ENCODE measurements at regions not wholly inside any gene's neighbourhood (a gene's known extent, or its start where the extent isn't known, plus 50 kb on each side); places are given as distances from the start of the nearest gene placed in this dataset.
"Not testable (repeated sequence)": the region's sequence is repeated elsewhere in the genome, so short reads cannot be mapped to it uniquely, and the experiment has no call there.

GRCh38 chrX:131199091-131199490 lies 90.0 kb downstream of the IGSF1 start:
- Mint-ChIP-seq H3K36me3 (ENCODE audit: low read depth) (no peaks in the 10 kb centered on the region), H3K27ac (ENCODE audit: unreplicated experiment) (no peak overlapping the region), H3K27me3 (ENCODE audit: low read depth) (no peaks in the 10 kb centered on the region), H3K9me3 (no peaks in the 10 kb centered on the region), H3K4me3 (no peak overlapping the region), H3K4me1 (peaks cover 12% of the 10 kb centered on the region)
- DNase-seq (ENCODE audit: low read depth, low spot score): no peak
- TF ChIP-seq CTCF (conservative IDR thresholded peaks at IDR 0.05): no peak

GRCh38 chrX:131187206-131187605 lies 101.9 kb downstream of the IGSF1 start:
- H3K4me1 Mint-ChIP-seq: no peaks in the 10 kb centered on the region
- DNase-seq (ENCODE audit: low read depth, low spot score): no peak
- H3K9me3 Mint-ChIP-seq: peaks cover 2% of the 10 kb centered on the region
- H3K36me3 Mint-ChIP-seq (ENCODE audit: low read depth): no peaks in the 10 kb centered on the region
- no peak for TF ChIP-seq CTCF (conservative IDR thresholded peaks at IDR 0.05)
- H3K27ac Mint-ChIP-seq (ENCODE audit: unreplicated experiment): no peak overlapping the region
- H3K4me3 Mint-ChIP-seq: no peak overlapping the region
- no peaks in the 10 kb centered on the region for H3K27me3 Mint-ChIP-seq (ENCODE audit: low read depth)

- no peaks in the 10 kb centered on the region for H3K36me3 Mint-ChIP-seq (ENCODE audit: low read depth)
- no peaks in the 10 kb centered on the region for H3K9me3 Mint-ChIP-seq
- DNase-seq (ENCODE audit: low read depth, low spot score): no peak
- no peak for TF ChIP-seq CTCF (conservative IDR thresholded peaks at IDR 0.05)
- peaks cover 18% of the 10 kb centered on the region for H3K27me3 Mint-ChIP-seq (ENCODE audit: low read depth)
- no peak overlapping the region for H3K27ac Mint-ChIP-seq (ENCODE audit: unreplicated experiment)
- H3K4me3 Mint-ChIP-seq: no peak overlapping the region
- no peaks in the 10 kb centered on the region for H3K4me1 Mint-ChIP-seq
Observed at GRCh38 chrX:131170148-131170547, 112.0 kb downstream of the ARHGAP36 start.

- not testable (repeated sequence) for H3K4me1 Mint-ChIP-seq; H3K36me3 Mint-ChIP-seq (ENCODE audit: low read depth); H3K27ac Mint-ChIP-seq (ENCODE audit: unreplicated experiment); DNase-seq (ENCODE audit: low read depth, low spot score); H3K4me3 Mint-ChIP-seq
- Mint-ChIP-seq H3K9me3 (peaks cover 13% of the 10 kb centered on the region), H3K27me3 (ENCODE audit: low read depth) (peaks cover 36% of the 10 kb centered on the region)
Observed at GRCh38 chrX:131163645-131164044, 105.5 kb downstream of the ARHGAP36 start.

- peak; percentile 5 for DNase-seq (ENCODE audit: low read depth, low spot score)
- Mint-ChIP-seq H3K4me3 (peak overlapping the region; percentile 83), H3K27ac (ENCODE audit: unreplicated experiment) (peak overlapping the region; percentile 12), H3K9me3 (peaks cover 13% of the 10 kb centered on the region), H3K27me3 (ENCODE audit: low read depth) (peaks cover 31% of the 10 kb centered on the region)
- not testable (repeated sequence) for H3K36me3 Mint-ChIP-seq (ENCODE audit: low read depth); H3K4me1 Mint-ChIP-seq
Observed at GRCh38 chrX:131157656-131158055, 99.5 kb downstream of the ARHGAP36 start.

- Mint-ChIP-seq H3K27ac (ENCODE audit: unreplicated experiment) (no peak overlapping the region), H3K36me3 (ENCODE audit: low read depth) (no peaks in the 10 kb centered on the region), H3K4me3 (no peak overlapping the region), H3K4me1 (no peaks in the 10 kb centered on the region), H3K27me3 (ENCODE audit: low read depth) (peaks cover 59% of the 10 kb centered on the region), H3K9me3 (peaks cover 5% of the 10 kb centered on the region)
- no peak for TF ChIP-seq CTCF (conservative IDR thresholded peaks at IDR 0.05)
- DNase-seq (ENCODE audit: low read depth, low spot score): no peak
Observed at GRCh38 chrX:131146702-131147101, 88.6 kb downstream of the ARHGAP36 start.
